ENCODE measurements at regions not wholly inside any gene's neighbourhood (a gene's known extent, or its start where the extent isn't known, plus 50 kb on each side); places are given as distances from the start of the nearest gene placed in this dataset.
A peak's percentile ranks its signal among the peaks of the same experiment; 100 is the strongest.

- Histone ChIP-seq H3K36me3 (replicated peaks; ENCODE audit: insufficient read depth, low read depth) (no peaks in the 10 kb centered on the region), H3K9me3 (ENCODE audit: low read depth) (no peaks in the 10 kb centered on the region), H3K9me2 (replicated peaks; ENCODE audit: insufficient read depth) (no peaks in the 10 kb centered on the region), H4K20me1 (ENCODE audit: insufficient read depth, poor library complexity, severe bottlenecking) (no peaks in the 10 kb centered on the region), H3K79me2 (no peaks in the 10 kb centered on the region), H2AFZ (no peak overlapping the region), H3K27me3 (no peaks in the 10 kb centered on the region), H3K27ac (no peak overlapping the region), H3K4me1 (ENCODE audit: insufficient read depth) (no peaks in the 10 kb centered on the region), H3K4me2 (no peak overlapping the region), H3K4me3 (no peak overlapping the region)
- WGBS (ENCODE audit: low lambda C conversion rate, missing lambda C conversion rate) = 92% methylated on average over 4 of the region's 4 CpGs
- no peak for DNase-seq (ENCODE audit: low spot score)
- TF ChIP-seq EZH2 (IDR thresholded peaks at IDR 0.05; ENCODE audit: borderline replicate concordance) = no peak
- no peak for TF ChIP-seq EZH2phosphoT487 (IDR thresholded peaks at IDR 0.05; ENCODE audit: low read depth, severe bottlenecking, unreplicated experiment)
- no peak for TF ChIP-seq CTCF (IDR thresholded peaks at IDR 0.05; ENCODE audit: poor library complexity)
Observed at GRCh38 chr13:73231471-73231870, 172.7 kb downstream of the KLF5 start.

GRCh38 chr13:73230716-73231115 is 171.9 kb downstream of the KLF5 start:
- no peaks in the 10 kb centered on the region for H3K27me3 ChIP-seq
- H3K4me2 ChIP-seq = no peak overlapping the region
- no peaks in the 10 kb centered on the region for H3K9me2 ChIP-seq (replicated peaks; ENCODE audit: insufficient read depth)
- no peaks in the 10 kb centered on the region for H4K20me1 ChIP-seq (ENCODE audit: insufficient read depth, poor library complexity, severe bottlenecking)
- 95% methylated on average over 3 of the region's 3 CpGs for WGBS (ENCODE audit: low lambda C conversion rate, missing lambda C conversion rate)
- TF ChIP-seq CTCF (IDR thresholded peaks at IDR 0.05; ENCODE audit: poor library complexity) = no peak
- no peak for TF ChIP-seq EZH2phosphoT487 (IDR thresholded peaks at IDR 0.05; ENCODE audit: low read depth, severe bottlenecking, unreplicated experiment)
- no peak for TF ChIP-seq EZH2 (IDR thresholded peaks at IDR 0.05; ENCODE audit: borderline replicate concordance)
- H3K79me2 ChIP-seq = no peaks in the 10 kb centered on the region
- H3K4me3 ChIP-seq = no peak overlapping the region
- no peak overlapping the region for H3K27ac ChIP-seq
- DNase-seq (ENCODE audit: low spot score) = no peak
- no peaks in the 10 kb centered on the region for H3K9me3 ChIP-seq (ENCODE audit: low read depth)
- H3K36me3 ChIP-seq (replicated peaks; ENCODE audit: insufficient read depth, low read depth) = no peaks in the 10 kb centered on the region
- H2AFZ ChIP-seq = no peak overlapping the region
- no peaks in the 10 kb centered on the region for H3K4me1 ChIP-seq (ENCODE audit: insufficient read depth)

GRCh38 chr13:73228546-73228945 is 169.7 kb downstream of the KLF5 start:
- no peak for TF ChIP-seq CTCF (IDR thresholded peaks at IDR 0.05; ENCODE audit: poor library complexity)
- no peak for TF ChIP-seq EZH2phosphoT487 (IDR thresholded peaks at IDR 0.05; ENCODE audit: low read depth, severe bottlenecking, unreplicated experiment)
- H3K79me2 ChIP-seq = no peaks in the 10 kb centered on the region
- H3K9me3 ChIP-seq (ENCODE audit: low read depth) = no peaks in the 10 kb centered on the region
- H3K4me2 ChIP-seq = no peak overlapping the region
- H3K4me3 ChIP-seq = no peak overlapping the region
- H2AFZ ChIP-seq = no peak overlapping the region
- H3K27ac ChIP-seq = no peak overlapping the region
- peak; percentile 23 for DNase-seq (ENCODE audit: low spot score)
- no peaks in the 10 kb centered on the region for H3K36me3 ChIP-seq (replicated peaks; ENCODE audit: insufficient read depth, low read depth)
- no peaks in the 10 kb centered on the region for H3K9me2 ChIP-seq (replicated peaks; ENCODE audit: insufficient read depth)
- peaks cover 3% of the 10 kb centered on the region for H3K4me1 ChIP-seq (ENCODE audit: insufficient read depth)
- no peaks in the 10 kb centered on the region for H4K20me1 ChIP-seq (ENCODE audit: insufficient read depth, poor library complexity, severe bottlenecking)
- H3K27me3 ChIP-seq = no peaks in the 10 kb centered on the region

- H3K4me1 ChIP-seq (ENCODE audit: insufficient read depth) = peaks cover 14% of the 10 kb centered on the region
- H3K36me3 ChIP-seq (replicated peaks; ENCODE audit: insufficient read depth, low read depth) = no peaks in the 10 kb centered on the region
- no peaks in the 10 kb centered on the region for H3K27me3 ChIP-seq
- H3K4me2 ChIP-seq = no peak overlapping the region
- no peak overlapping the region for H2AFZ ChIP-seq
- TF ChIP-seq EZH2phosphoT487 (IDR thresholded peaks at IDR 0.05; ENCODE audit: low read depth, severe bottlenecking, unreplicated experiment) (no peak), EZH2 (IDR thresholded peaks at IDR 0.05; ENCODE audit: borderline replicate concordance) (no peak)
- no peaks in the 10 kb centered on the region for H3K9me2 ChIP-seq (replicated peaks; ENCODE audit: insufficient read depth)
- H4K20me1 ChIP-seq (ENCODE audit: insufficient read depth, poor library complexity, severe bottlenecking) = no peaks in the 10 kb centered on the region
- H3K4me3 ChIP-seq = no peak overlapping the region
- 90% methylated on average over 1 of the region's 1 CpG for WGBS (ENCODE audit: low lambda C conversion rate, missing lambda C conversion rate)
- H3K79me2 ChIP-seq = no peaks in the 10 kb centered on the region
- H3K27ac ChIP-seq = peak overlapping the region; percentile 51
- DNase-seq (ENCODE audit: low spot score) = no peak
- no peaks in the 10 kb centered on the region for H3K9me3 ChIP-seq (ENCODE audit: low read depth)
Observed at GRCh38 chr13:73225990-73226389, 167.2 kb downstream of the KLF5 start.

Measured in hepatocyte (in vitro differentiated cells).